K562 (cell line): ENCODE measurements at regions not wholly inside any gene's neighbourhood (a gene's known extent, or its start where the extent isn't known, plus 50 kb on each side); places are given as distances from the start of the nearest gene placed in this dataset.

ENCODE experiments used
- ATAC-seq: fragments of 200-7000 bp; cut with Tn5 transposase; 3 replicates; pipeline ENCODE4 v1.9.1; 2020; ENCODE audit warnings: moderate library complexity
- BruUV-seq: library from RNA; stranded (reverse); fragments of 400-500 nt; replicated peaks from 2 replicates; lab custom pipeline; 2021; lab: Mats Ljungman, UMichigan
- CTCF ChIA-PET: fragments of 300-600 bp; formaldehyde crosslinking; extraction: SDS; loops from one replicate; lab custom pipeline; 2021; ENCODE audit warnings: low intra/inter-chr PET ratio; lab: Yijun Ruan, JAX
- POLR2A ChIA-PET: fragments of 300-600, 350-650 bp; sonication (Branson Sonifier 250); formaldehyde crosslinking; extraction: SDS; loops from one replicate; lab custom pipeline; 2021; ENCODE audit warnings: antibody characterized with exemption, inconsistent platforms; lab: Yijun Ruan, JAX
- DNase-seq, 4 experiments: peaks; one replicate each; pipeline versions ENCODE4 v3.0.0 to v3.0.0-alpha.2; 2011 to 2018; ENCODE audit warnings: low spot score in 3 of 4, mixed read lengths in 3 of 4; ENCODE audit errors: extremely low read depth in 1 of 4
- FAIRE-seq: peaks from 2 replicates; lab custom pipeline; 2011; peaks lifted over from hg19 to GRCh38; lab: Jason Lieb, UNC
- H2AFZ ChIP-seq: 2 replicates; pipeline ENCODE4 v1.6.0; 2011; ENCODE audit warnings: low read depth, low read length, control low read depth, inconsistent platforms
- H3K27ac ChIP-seq: fragments of 200-600 bp; 3 replicates; pipeline ENCODE4 v1.8.0; 2011; ENCODE audit warnings: low read depth, mild to moderate bottlenecking, control low read depth, inconsistent platforms, low read length, moderate library complexity, mixed read lengths; ENCODE audit errors: extremely low read depth
- H3K27me3 ChIP-seq, 2 experiments: fragments of 300-600 bp in 1 of 2; 2 replicates in 1 of 2; 3 replicates in 1 of 2; pipeline versions ENCODE4 v1.6.0 to v1.8.0; 2011; ENCODE audit warnings: inconsistent platforms in 2 of 2, low read length in 2 of 2, mild to moderate bottlenecking in 1 of 2, mixed read lengths in 1 of 2, moderate library complexity in 1 of 2; ENCODE audit not compliant: control insufficient read depth in 2 of 2, insufficient read depth in 2 of 2
- H3K36me3 ChIP-seq: fragments of 300-600 bp; 3 replicates; pipeline ENCODE4 v1.8.0; 2011; ENCODE audit warnings: mild to moderate bottlenecking, low read length, inconsistent platforms; ENCODE audit not compliant: control insufficient read depth, insufficient read depth
- H3K4me1 ChIP-seq, 2 experiments: fragments of 200-600 bp in 1 of 2; replicated peaks in 1 of 2; 2 replicates in 1 of 2; 3 replicates in 1 of 2; pipeline versions ENCODE4 v1.5.1 to v1.8.0; 2011; ENCODE audit warnings: inconsistent platforms in 2 of 2, low read length in 2 of 2, mild to moderate bottlenecking in 1 of 2, mixed read lengths in 1 of 2, moderate library complexity in 1 of 2; ENCODE audit not compliant: control insufficient read depth in 2 of 2, insufficient read depth in 2 of 2
- H3K4me2 ChIP-seq: 2 replicates; pipeline ENCODE4 v1.6.1; 2011; ENCODE audit warnings: low read length, control low read depth, inconsistent platforms, mixed read lengths; ENCODE audit not compliant: insufficient read depth
- H3K4me3 ChIP-seq: fragments of 200-600 bp; sonication (generic), shearing (Covaris generic); 2 replicates; pipeline ENCODE4 v1.5.1; 2016; ENCODE audit warnings: control low read depth, inconsistent platforms
- H3K79me2 ChIP-seq: fragments of 200-600 bp; 3 replicates; pipeline ENCODE4 v1.8.0; 2011; ENCODE audit warnings: low read length, inconsistent platforms; ENCODE audit not compliant: control insufficient read depth, insufficient read depth
- H3K9ac ChIP-seq, 2 experiments: 2 replicates each; pipeline versions ENCODE4 v1.6.0 to v1.6.1; 2011; ENCODE audit warnings: low read depth in 2 of 2, low read length in 2 of 2, control low read depth in 1 of 2, inconsistent platforms in 1 of 2, mild to moderate bottlenecking in 1 of 2, mixed read lengths in 1 of 2; ENCODE audit not compliant: insufficient read depth in 1 of 2
- H3K9me1 ChIP-seq: one replicate; pipeline ENCODE4 v1.6.0; 2011; ENCODE audit warnings: inconsistent platforms, mild to moderate bottlenecking, low read length, moderate library complexity; ENCODE audit not compliant: control insufficient read depth, insufficient read depth
- H3K9me3 ChIP-seq: replicated peaks from 2 replicates; pipeline ENCODE4 v1.5.1; 2011; ENCODE audit warnings: low read depth, low read length, inconsistent platforms; ENCODE audit not compliant: control insufficient read depth, insufficient read depth
- H4K20me1 ChIP-seq: replicated peaks from 2 replicates; pipeline ENCODE4 v1.6.1; 2011; ENCODE audit warnings: low read length, inconsistent platforms, mixed read lengths; ENCODE audit not compliant: control insufficient read depth, insufficient read depth
- BCLAF1 ChIP-seq, 2 experiments: fragments of 450-650 bp in 1 of 2; IDR thresholded peaks; 2 replicates each; pipeline ENCODE4 v1.6.1; 2011 to 2017; ENCODE audit warnings: low read depth in 2 of 2, antibody characterized with exemption in 1 of 2, borderline replicate concordance in 1 of 2, low read length in 1 of 2, mild to moderate bottlenecking in 1 of 2, mixed read lengths in 1 of 2; ENCODE audit not compliant: control insufficient read depth in 1 of 2
- CBX1 ChIP-seq: sonication (generic); IDR thresholded peaks from 2 replicates; pipeline ENCODE4 v1.6.1; 2016; ENCODE audit warnings: antibody characterized with exemption, low read depth, mild to moderate bottlenecking
- CHD1 ChIP-seq: fragments of 200-600 bp; sonication (generic); IDR thresholded peaks from one replicate; pipeline ENCODE4 v1.6.1; 2012; ENCODE audit warnings: mild to moderate bottlenecking, moderate library complexity, low read length, inconsistent platforms
- TCF15 ChIP-seq: fragments of 250-450 bp; sonication (Bioruptor Pico); IDR thresholded peaks from 2 replicates; pipeline ENCODE4 v1.8.0; 2022; ENCODE audit warnings: moderate library complexity, mild to moderate bottlenecking, inconsistent platforms
- in situ Hi-C: fragments of 300-500 bp; cut with MboI; formaldehyde crosslinking; loops from 4 replicates; pipeline ENCODE4 v1.15.0; 2018; ENCODE audit warnings: inconsistent platforms, mixed read lengths
- intact Hi-C: fragments of 100-400 bp; cut with micrococcal nuclease; formaldehyde crosslinking; loops from 2 replicates; pipeline ENCODE4 v1.14.2; 2022

- TF ChIP-seq CBX1 (no peak), TCF15 (CRISPR knock-in tag) (no peak), CHD1 (no peak), BCLAF1 (IDR thresholded peaks at IDR 0.05; ENCODE audit: borderline replicate concordance in 1 of 2, control insufficient read depth in 1 of 2, low read depth in 2 of 2, low read length in 1 of 2) (no peak)
- TF ChIP-seq, all 486 proteins: peak for 0
- H3K27me3 ChIP-seq: peaks cover 0 to under 1% of the 10 kb centered on the region in 2 experiments; a peak in 2 of 5 replicates
- no peak for DNase-seq
- no peaks in the 10 kb centered on the region for H4K20me1 ChIP-seq
- in situ Hi-C loops: no loop called here
- no peaks in the 10 kb centered on the region for H3K79me2 ChIP-seq
- intact Hi-C loops: no loop called here
- ATAC-seq: no peak
- H3K9ac ChIP-seq: no peak overlapping the region
- no peak overlapping the region for H3K27ac ChIP-seq
- peaks cover 0 to 2% of the 10 kb centered on the region in 2 experiments; a peak in 1 of 5 replicates for H3K4me1 ChIP-seq
- H3K4me2 ChIP-seq: no peak overlapping the region
- no peaks in the 10 kb centered on the region for H3K9me1 ChIP-seq
- FAIRE-seq: no peak
- CTCF ChIA-PET: no interaction called here
- no peak overlapping the region for H2AFZ ChIP-seq
- no peaks in the 10 kb centered on the region for H3K36me3 ChIP-seq
- no peak overlapping the region for H3K4me3 ChIP-seq
- POLR2A ChIA-PET: no interaction called here
- no TSS peak for BruUV-seq
- no peaks in the 10 kb centered on the region for H3K9me3 ChIP-seq
These were observed 152.2 kb downstream of the SDHAF3 start for GRCh38 chr7:97269741-97270140.
